HFFc6 (cell line): ENCODE measurements at regions not wholly inside any gene's neighbourhood (a gene's known extent, or its start where the extent isn't known, plus 50 kb on each side); places are given as distances from the start of the nearest gene placed in this dataset.

ENCODE experiments used
- DNase-seq: peaks from one replicate; pipeline ENCODE4 v3.0.0-alpha.2; 2018
- H3K27ac Mint-ChIP-seq: 2 replicates; pipeline ENCODE4 v1.8.0; 2020; ENCODE audit warnings: mild to moderate bottlenecking, mixed read lengths
- H3K27me3 Mint-ChIP-seq: 2 replicates; pipeline ENCODE4 v1.8.0; 2021; ENCODE audit warnings: mild to moderate bottlenecking, moderate library complexity, mixed read lengths; ENCODE audit not compliant: insufficient read depth
- H3K36me3 Mint-ChIP-seq: 2 replicates; pipeline ENCODE4 v1.8.0; 2021; ENCODE audit warnings: low read depth, mixed read lengths
- H3K4me1 Mint-ChIP-seq: 2 replicates; pipeline ENCODE4 v1.8.0; 2020; ENCODE audit warnings: low read depth, mixed read lengths
- H3K4me3 Mint-ChIP-seq: 2 replicates; pipeline ENCODE4 v1.8.0; 2020; ENCODE audit warnings: mild to moderate bottlenecking, moderate library complexity, mixed read lengths
- H3K9me3 Mint-ChIP-seq: 2 replicates; pipeline ENCODE4 v1.8.0; 2020; ENCODE audit warnings: mild to moderate bottlenecking, mixed read lengths
- TF ChIP-seq, protein P1 (sequence below): fragments of 200-600 bp; sonication (generic); IDR thresholded peaks from 2 replicates; pipeline ENCODE4 v1.5.0; 2021; ENCODE audit warnings: antibody characterized with exemption, mild to moderate bottlenecking

DNA sequence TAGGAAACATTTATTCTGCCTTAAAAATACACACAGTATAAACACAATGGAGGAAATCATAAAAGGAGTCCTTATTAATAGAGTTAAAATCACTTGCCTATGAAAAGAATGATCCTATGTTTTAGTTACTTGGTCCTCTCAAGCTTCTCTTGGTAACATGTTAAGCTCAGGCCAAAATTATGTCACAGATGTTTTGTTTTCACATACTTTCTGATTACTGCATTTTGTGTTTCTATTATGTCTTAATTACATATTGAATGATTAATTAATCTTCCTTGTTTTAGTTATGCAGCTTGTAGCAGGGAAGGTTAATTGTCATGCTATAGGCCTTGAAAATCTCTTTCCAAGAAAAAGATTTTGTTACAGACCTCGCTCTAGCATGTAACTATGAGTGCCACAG lies 406.0 kb downstream of the PLA2G4A start:
- Mint-ChIP-seq H3K9me3 (peaks cover 13% of the 10 kb centered on the region; the same call in 1 of the 2 replicates), H3K4me1 (no peaks in the 10 kb centered on the region), H3K36me3 (no peaks in the 10 kb centered on the region), H3K27me3 (no peaks in the 10 kb centered on the region), H3K4me3 (no peak overlapping the region), H3K27ac (no peak overlapping the region)
- DNase-seq = no peak
- TF ChIP-seq, protein P1, sequence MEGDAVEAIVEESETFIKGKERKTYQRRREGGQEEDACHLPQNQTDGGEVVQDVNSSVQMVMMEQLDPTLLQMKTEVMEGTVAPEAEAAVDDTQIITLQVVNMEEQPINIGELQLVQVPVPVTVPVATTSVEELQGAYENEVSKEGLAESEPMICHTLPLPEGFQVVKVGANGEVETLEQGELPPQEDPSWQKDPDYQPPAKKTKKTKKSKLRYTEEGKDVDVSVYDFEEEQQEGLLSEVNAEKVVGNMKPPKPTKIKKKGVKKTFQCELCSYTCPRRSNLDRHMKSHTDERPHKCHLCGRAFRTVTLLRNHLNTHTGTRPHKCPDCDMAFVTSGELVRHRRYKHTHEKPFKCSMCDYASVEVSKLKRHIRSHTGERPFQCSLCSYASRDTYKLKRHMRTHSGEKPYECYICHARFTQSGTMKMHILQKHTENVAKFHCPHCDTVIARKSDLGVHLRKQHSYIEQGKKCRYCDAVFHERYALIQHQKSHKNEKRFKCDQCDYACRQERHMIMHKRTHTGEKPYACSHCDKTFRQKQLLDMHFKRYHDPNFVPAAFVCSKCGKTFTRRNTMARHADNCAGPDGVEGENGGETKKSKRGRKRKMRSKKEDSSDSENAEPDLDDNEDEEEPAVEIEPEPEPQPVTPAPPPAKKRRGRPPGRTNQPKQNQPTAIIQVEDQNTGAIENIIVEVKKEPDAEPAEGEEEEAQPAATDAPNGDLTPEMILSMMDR = no peak

DNA sequence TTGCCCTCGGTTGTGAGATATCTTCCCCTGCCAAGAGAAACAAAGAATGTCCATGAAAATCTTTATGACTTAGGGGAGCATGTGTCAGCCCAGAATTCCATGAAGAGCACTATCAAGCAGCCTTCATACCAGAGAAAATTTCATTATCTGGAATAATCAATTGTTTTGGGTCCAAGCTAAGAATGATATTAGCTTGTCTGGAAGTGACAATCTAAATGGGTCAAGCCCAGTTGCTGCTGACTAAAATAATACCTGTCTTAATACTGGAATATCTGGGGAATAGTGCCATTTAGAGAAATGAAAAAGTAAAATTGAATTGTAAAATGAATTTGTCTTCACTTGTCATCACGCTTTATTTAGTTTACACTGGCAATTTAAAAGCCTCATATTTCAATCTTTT lies 407.4 kb downstream of the PLA2G4A start:
- no peaks in the 10 kb centered on the region for H3K4me1 Mint-ChIP-seq
- no peaks in the 10 kb centered on the region for H3K36me3 Mint-ChIP-seq
- no peak for DNase-seq
- no peak overlapping the region for H3K4me3 Mint-ChIP-seq
- H3K9me3 Mint-ChIP-seq = peaks cover 28% of the 10 kb centered on the region
- no peaks in the 10 kb centered on the region for H3K27me3 Mint-ChIP-seq
- TF ChIP-seq, protein P1 = no peak
- no peak overlapping the region for H3K27ac Mint-ChIP-seq

DNA sequence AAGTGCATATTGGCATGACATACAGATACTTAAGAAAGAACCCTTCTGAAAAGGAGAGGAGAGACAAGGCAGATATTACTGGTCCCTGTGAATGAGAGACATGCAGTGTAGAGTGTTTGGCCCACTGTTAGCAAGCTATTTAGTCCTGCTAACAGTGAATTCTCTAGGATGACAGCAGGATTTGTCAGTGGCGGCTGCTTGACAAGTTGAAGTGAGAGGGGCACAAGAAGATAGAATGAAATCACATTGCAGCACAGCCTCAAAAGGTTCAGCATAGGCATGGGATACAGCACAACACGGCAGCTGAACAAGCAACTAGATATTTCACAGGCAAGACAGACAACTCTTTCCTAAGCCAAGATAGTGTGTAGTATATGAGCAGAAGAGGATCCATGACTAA lies 407.9 kb downstream of the PLA2G4A start:
- Mint-ChIP-seq H3K4me3 (no peak overlapping the region), H3K27me3 (no peaks in the 10 kb centered on the region), H3K27ac (no peak overlapping the region), H3K9me3 (peaks cover 33% of the 10 kb centered on the region), H3K36me3 (no peaks in the 10 kb centered on the region), H3K4me1 (no peaks in the 10 kb centered on the region)
- DNase-seq = no peak
- TF ChIP-seq, protein P1 = no peak

DNA sequence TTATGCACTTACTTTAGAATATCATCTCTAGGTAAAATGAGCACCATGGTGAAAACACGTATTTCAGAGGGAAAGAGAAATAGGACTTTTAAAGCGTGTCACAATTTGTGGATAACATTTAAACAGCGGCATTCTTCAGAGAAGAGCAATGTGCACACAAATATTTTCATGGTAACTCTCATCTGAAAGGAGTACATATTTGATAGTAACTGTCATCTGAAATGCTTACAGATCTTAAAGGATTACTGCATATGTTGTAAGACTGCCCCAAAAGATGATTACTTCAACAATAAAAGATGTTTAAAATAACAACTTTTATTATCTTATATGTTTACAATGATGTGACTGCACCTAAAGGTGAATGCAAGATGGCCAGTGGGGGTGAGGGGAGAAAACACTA lies 408.8 kb downstream of the PLA2G4A start:
- no peaks in the 10 kb centered on the region for H3K36me3 Mint-ChIP-seq
- peaks cover 37% of the 10 kb centered on the region for H3K9me3 Mint-ChIP-seq
- TF ChIP-seq, protein P1 = no peak
- no peak overlapping the region for H3K27ac Mint-ChIP-seq
- H3K27me3 Mint-ChIP-seq = no peaks in the 10 kb centered on the region
- no peak overlapping the region for H3K4me3 Mint-ChIP-seq
- H3K4me1 Mint-ChIP-seq = no peaks in the 10 kb centered on the region
- DNase-seq = no peak

DNA sequence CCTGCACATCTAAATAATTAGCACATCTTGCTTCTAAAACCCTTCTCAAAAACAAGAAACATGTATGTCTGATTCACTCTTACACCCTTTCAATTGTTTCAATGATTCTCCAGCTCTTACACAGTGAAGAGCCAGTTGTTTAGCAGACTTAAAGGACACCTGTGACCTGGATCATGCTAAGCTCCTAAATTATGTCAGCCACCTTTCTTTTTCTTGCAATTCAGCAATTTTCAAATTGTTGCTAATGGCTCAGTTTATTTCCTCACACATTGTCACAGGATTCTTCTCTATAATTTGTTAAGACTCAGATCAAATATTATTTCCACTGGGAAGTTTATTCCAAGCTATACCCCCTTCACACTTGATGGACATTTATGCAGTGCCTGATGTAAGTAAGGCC lies 413.2 kb downstream of the PLA2G4A start:
- TF ChIP-seq, protein P1 = no peak
- no peak for DNase-seq
- peaks cover 42% of the 10 kb centered on the region for H3K9me3 Mint-ChIP-seq
- no peaks in the 10 kb centered on the region for H3K27me3 Mint-ChIP-seq
- no peaks in the 10 kb centered on the region for H3K36me3 Mint-ChIP-seq
- no peaks in the 10 kb centered on the region for H3K4me1 Mint-ChIP-seq
- H3K4me3 Mint-ChIP-seq = no peak overlapping the region
- no peak overlapping the region for H3K27ac Mint-ChIP-seq

DNA sequence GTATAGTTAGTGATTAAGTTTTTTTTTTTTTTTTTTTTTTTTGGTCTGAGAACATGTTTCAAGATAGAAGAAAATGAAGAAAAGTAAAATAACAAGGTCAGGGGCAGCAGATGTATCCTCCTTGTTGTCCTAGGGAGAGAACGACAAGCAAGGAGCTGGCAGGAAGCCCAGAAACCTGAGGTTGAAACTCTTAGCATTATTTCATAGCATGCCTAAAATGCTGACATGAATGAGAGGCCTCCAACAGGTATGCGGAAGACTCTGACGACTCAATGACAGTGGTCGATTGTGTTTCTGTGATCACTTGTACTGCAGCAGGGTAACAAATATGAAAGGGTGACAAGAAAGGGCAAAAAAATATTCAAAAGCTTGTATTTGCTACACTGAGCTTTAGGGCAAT lies 415.9 kb downstream of the PLA2G4A start:
- DNase-seq = no peak
- no peaks in the 10 kb centered on the region for H3K27me3 Mint-ChIP-seq
- no peak overlapping the region for H3K27ac Mint-ChIP-seq
- no peaks in the 10 kb centered on the region for H3K36me3 Mint-ChIP-seq
- TF ChIP-seq, protein P1 = no peak
- H3K4me3 Mint-ChIP-seq = no peak overlapping the region
- H3K9me3 Mint-ChIP-seq = peaks cover 55% of the 10 kb centered on the region
- no peaks in the 10 kb centered on the region for H3K4me1 Mint-ChIP-seq
